OCI-LY7 (cell line): ENCODE measurements at regions not wholly inside any gene's neighbourhood (a gene's known extent, or its start where the extent isn't known, plus 50 kb on each side); places are given as distances from the start of the nearest gene placed in this dataset.

Experiments
- CTCF ChIP-seq: fragments of 200-600 bp; sonication (generic); conservative IDR thresholded peaks from 2 replicates; pipeline ENCODE4 v1.5.1; 2014; ENCODE audit warnings: mild to moderate bottlenecking, antibody characterized with exemption, low read length, moderate library complexity, mixed read lengths
- EZH2phosphoT487 ChIP-seq: fragments of 200-600 bp; sonication (generic); IDR thresholded peaks from 2 replicates; pipeline ENCODE4 v1.6.1; 2018; ENCODE audit warnings: low read depth, borderline replicate concordance, mild to moderate bottlenecking, mixed run types, antibody characterized with exemption, low read length, moderate library complexity, mixed read lengths

- TF ChIP-seq CTCF, result no peak
- no peak for TF ChIP-seq EZH2phosphoT487
Measured at GRCh38 chr6:113662093-113662665, 195.0 kb upstream of the MARCKS start.
